Endodermal cell (in vitro differentiated cells): ENCODE measurements at regions not wholly inside any gene's neighbourhood (a gene's known extent, or its start where the extent isn't known, plus 50 kb on each side); places are given as distances from the start of the nearest gene placed in this dataset.

Source experiments
- DNase-seq: peaks from one replicate; pipeline ENCODE4 v3.0.0-alpha.2; 2017
- H3K27ac ChIP-seq: 2 replicates; pipeline ENCODE4 v1.5.1; 2013; ENCODE audit warnings: mild to moderate bottlenecking, low read depth, low read length, moderate library complexity
- H3K27me3 ChIP-seq: 2 replicates; pipeline ENCODE4 v1.6.1; 2013; ENCODE audit warnings: mild to moderate bottlenecking, low read length, moderate library complexity; ENCODE audit not compliant: insufficient read depth, control insufficient read depth, poor library complexity, severe bottlenecking
- H3K36me3 ChIP-seq: 2 replicates; pipeline ENCODE4 v1.7.0; 2013; ENCODE audit warnings: mild to moderate bottlenecking, low read length, moderate library complexity; ENCODE audit not compliant: control insufficient read depth, insufficient read depth
- H3K4me1 ChIP-seq: one replicate; pipeline ENCODE4 v1.7.0; 2013; ENCODE audit warnings: low read length; ENCODE audit not compliant: control insufficient read depth, insufficient read depth
- H3K4me3 ChIP-seq: 2 replicates; pipeline ENCODE4 v1.5.1; 2013; ENCODE audit warnings: mild to moderate bottlenecking, low read length, moderate library complexity
- H3K9ac ChIP-seq: 2 replicates; pipeline ENCODE4 v1.6.1; 2013; ENCODE audit warnings: mild to moderate bottlenecking, low read length, moderate library complexity; ENCODE audit not compliant: poor library complexity, severe bottlenecking; ENCODE audit errors: extremely low read depth
- H3K9me3 ChIP-seq: 2 replicates; pipeline ENCODE4 v1.6.1; 2013; ENCODE audit warnings: mild to moderate bottlenecking, low read length, moderate library complexity; ENCODE audit not compliant: control insufficient read depth
- H3K27ac Mint-ChIP-seq: 2 replicates; pipeline ENCODE4 v1.8.0; 2020; ENCODE audit warnings: mixed read lengths
- H3K27me3 Mint-ChIP-seq: 2 replicates; pipeline ENCODE4 v1.8.0; 2021; ENCODE audit warnings: mild to moderate bottlenecking, mixed read lengths; ENCODE audit not compliant: insufficient read depth
- H3K36me3 Mint-ChIP-seq: 2 replicates; pipeline ENCODE4 v1.8.0; 2020; ENCODE audit warnings: low read depth, mixed read lengths
- H3K4me1 Mint-ChIP-seq: 2 replicates; pipeline ENCODE4 v1.8.0; 2020; ENCODE audit warnings: mixed read lengths
- H3K4me3 Mint-ChIP-seq: 2 replicates; pipeline ENCODE4 v1.8.0; 2020; ENCODE audit warnings: mild to moderate bottlenecking, moderate library complexity, mixed read lengths
- H3K9me3 Mint-ChIP-seq: 2 replicates; pipeline ENCODE4 v1.8.0; 2020; ENCODE audit warnings: mild to moderate bottlenecking, mixed read lengths
- CTCF ChIP-seq: fragments of 200-600 bp; sonication (generic); conservative IDR thresholded peaks from 2 replicates; pipeline ENCODE4 v1.5.0; 2021; ENCODE audit warnings: antibody characterized with exemption, mild to moderate bottlenecking
- WGBS, 2 experiments: methylation state at CpG; one replicate each; pipeline versions ENCODE4 v1.1.5 to v1.1.7; 2013; ENCODE audit warnings: missing lambda C conversion rate in 2 of 2, mixed read lengths in 1 of 2; ENCODE audit not compliant: insufficient coverage in 1 of 2, insufficient read length in 1 of 2; 5-methylcytosine and 5-hydroxymethylcytosine counted together

DNA sequence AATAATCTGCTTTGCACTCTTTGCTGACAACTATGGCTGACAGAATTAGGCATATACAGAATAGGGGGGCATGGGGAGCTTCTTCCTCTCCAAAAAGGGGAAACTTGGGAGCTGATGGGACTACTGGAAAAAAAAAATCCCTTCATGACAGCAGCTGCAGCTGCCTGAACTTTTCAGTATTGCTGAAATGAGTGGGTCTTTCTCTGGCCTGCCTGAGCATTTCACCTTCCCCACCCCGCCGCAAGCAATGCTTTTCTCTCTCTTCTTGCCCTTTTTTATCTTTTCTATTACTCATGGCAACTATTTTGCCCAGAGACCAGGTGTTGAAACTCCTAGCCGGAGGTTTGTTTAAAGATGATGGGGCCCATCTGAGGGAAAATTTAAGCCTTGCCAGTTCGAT, 244.9 kb downstream of the SEMA3D start:
- H3K36me3 ChIP-seq: no peaks in the 10 kb centered on the region
- Mint-ChIP-seq H3K27me3 (no peaks in the 10 kb centered on the region), H3K4me1 (peaks cover 2% of the 10 kb centered on the region), H3K9me3 (no peaks in the 10 kb centered on the region), H3K4me3 (no peak overlapping the region), H3K27ac (no peak overlapping the region), H3K36me3 (no peaks in the 10 kb centered on the region)
- TF ChIP-seq CTCF: no peak
- H3K4me3 ChIP-seq: no peak overlapping the region
- no peaks in the 10 kb centered on the region for H3K9me3 ChIP-seq
- WGBS, 2 experiments: 96 to 100% methylated on average over 1 to 4 of the region's 4 CpGs
- no peak overlapping the region for H3K9ac ChIP-seq
- DNase-seq: no peak
- no peak overlapping the region for H3K27ac ChIP-seq
- H3K4me1 ChIP-seq: no peaks in the 10 kb centered on the region
- no peaks in the 10 kb centered on the region for H3K27me3 ChIP-seq

- Mint-ChIP-seq H3K27me3 (no peaks in the 10 kb centered on the region), H3K4me3 (no peak overlapping the region), H3K27ac (no peak overlapping the region), H3K4me1 (peaks cover 2% of the 10 kb centered on the region), H3K36me3 (no peaks in the 10 kb centered on the region), H3K9me3 (no peaks in the 10 kb centered on the region)
- H3K27ac ChIP-seq: no peak overlapping the region
- no peaks in the 10 kb centered on the region for H3K36me3 ChIP-seq
- no peaks in the 10 kb centered on the region for H3K4me1 ChIP-seq
- no peaks in the 10 kb centered on the region for H3K27me3 ChIP-seq
- H3K9ac ChIP-seq: no peak overlapping the region
- no peaks in the 10 kb centered on the region for H3K9me3 ChIP-seq
- H3K4me3 ChIP-seq: no peak overlapping the region
- TF ChIP-seq CTCF: no peak
- DNase-seq: no peak
- WGBS, 2 experiments: 94% methylated on average over 1 of the region's 1 CpG; no CpG with 5 or more reads in 1 of the 2 experiments
Measured at GRCh38 chr7:84941291-84941690, 245.6 kb downstream of the SEMA3D start.

GRCh38 chr7:84939888-84940287, 247.0 kb downstream of the SEMA3D start:
- no peaks in the 10 kb centered on the region for H3K36me3 ChIP-seq
- H3K9me3 ChIP-seq: no peaks in the 10 kb centered on the region
- H3K27me3 ChIP-seq: no peaks in the 10 kb centered on the region
- H3K4me1 ChIP-seq: no peaks in the 10 kb centered on the region
- no peak overlapping the region for H3K9ac ChIP-seq
- Mint-ChIP-seq H3K27me3 (no peaks in the 10 kb centered on the region), H3K9me3 (no peaks in the 10 kb centered on the region), H3K4me1 (peaks cover under 1% of the 10 kb centered on the region), H3K36me3 (no peaks in the 10 kb centered on the region), H3K4me3 (no peak overlapping the region), H3K27ac (no peak overlapping the region)
- WGBS, 2 experiments: 92 to 97% methylated on average over 10 to 32 of the region's 32 CpGs
- no peak overlapping the region for H3K27ac ChIP-seq
- no peak overlapping the region for H3K4me3 ChIP-seq
- TF ChIP-seq CTCF: no peak
- no peak for DNase-seq
